Mammary epithelial cell (primary cell): ENCODE measurements at regions not wholly inside any gene's neighbourhood (a gene's known extent, or its start where the extent isn't known, plus 50 kb on each side); places are given as distances from the start of the nearest gene placed in this dataset.

Experiments
- CTCF ChIP-seq, 2 donors: IDR thresholded peaks in 1 of 2; conservative IDR thresholded peaks in 1 of 2; 2 replicates each; pipeline ENCODE4 v1.5.1; 2011 to 2012; ENCODE audit warnings: inconsistent platforms in 2 of 2, low read length in 2 of 2, mild to moderate bottlenecking in 2 of 2, control low read depth in 1 of 2, low read depth in 1 of 2; ENCODE audit not compliant: insufficient read depth in 1 of 2; ENCODE audit errors: extremely low read depth in 1 of 2
- EZH2 ChIP-seq: IDR thresholded peaks from 2 replicates; pipeline ENCODE4 v1.6.1; 2012; ENCODE audit warnings: low read length, inconsistent platforms, borderline replicate concordance

DNA sequence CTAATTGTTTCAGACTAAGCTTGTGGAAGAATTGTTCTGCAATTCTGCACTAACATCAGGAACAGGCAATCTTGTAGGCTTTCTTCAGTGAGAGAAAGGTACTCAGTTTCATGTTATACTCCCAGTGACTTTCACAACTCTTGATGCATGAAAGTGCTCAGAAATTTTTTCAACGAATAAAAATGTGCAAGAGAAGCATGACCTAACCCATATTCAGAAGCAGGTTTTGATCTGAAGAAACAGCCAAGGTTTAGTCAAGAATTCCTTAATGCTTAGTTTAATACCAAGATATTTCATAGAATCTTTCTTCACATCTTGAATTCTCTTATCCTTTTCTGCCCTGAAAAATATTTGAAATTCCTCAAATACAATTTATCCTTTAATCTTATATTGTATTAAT lies 197.2 kb upstream of the CSNK1A1L start:
- TF ChIP-seq CTCF (conservative IDR thresholded peaks at IDR 0.05 in 1 of 2, IDR thresholded peaks at IDR 0.05 in 1 of 2; ENCODE audit: extremely low read depth in 1 of 2, insufficient read depth in 1 of 2, low read depth in 1 of 2, low read length in 2 of 2) (no peak), EZH2 (no peak)
